ENCODE measurements at regions not wholly inside any gene's neighbourhood (a gene's known extent, or its start where the extent isn't known, plus 50 kb on each side); places are given as distances from the start of the nearest gene placed in this dataset.

DNA sequence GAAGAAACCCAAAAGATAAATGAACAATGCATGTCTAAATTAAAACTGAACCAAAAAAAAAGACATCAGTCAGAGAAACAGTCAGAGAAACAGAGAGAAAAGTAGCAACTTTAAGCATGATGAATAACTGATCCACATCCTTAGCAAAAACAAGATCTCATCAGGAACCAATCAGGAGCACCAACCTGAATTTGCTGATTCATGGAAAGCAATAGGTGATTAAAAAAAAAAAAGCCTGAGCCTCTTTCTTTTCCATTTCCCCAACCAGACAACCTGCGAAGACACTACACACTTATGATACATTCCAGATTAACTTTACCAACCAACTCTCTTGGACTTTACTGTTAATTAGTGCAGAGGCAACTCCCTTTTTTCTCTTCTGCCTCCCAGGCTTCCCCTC, 112.7 kb upstream of the TAS2R1 start:
- H3K27me3 ChIP-seq (ENCODE audit: control insufficient read depth in 4 of 4, insufficient read depth in 4 of 4, low read length in 3 of 4) = peaks cover 0 to 4% (median 0%) of the 10 kb centered on the region in 4 donors
- no peak overlapping the region for H3K4me3 ChIP-seq (ENCODE audit: low read depth in 1 of 3, low read length in 3 of 3)
- H3K9me3 ChIP-seq (ENCODE audit: control insufficient read depth in 4 of 4, low read length in 3 of 4) = peaks cover 0 to 4% (median 0%) of the 10 kb centered on the region in 4 donors
- no peak for DNase-seq (ENCODE audit: low spot score)
- TF ChIP-seq HNF4A (conservative IDR thresholded peaks at IDR 0.05) (no peak), YY1 (IDR thresholded peaks at IDR 0.05) (no peak), FOXA2 (IDR thresholded peaks at IDR 0.05) (no peak), FOXA1 (IDR thresholded peaks at IDR 0.05) (no peak), NR2F2 (IDR thresholded peaks at IDR 0.05) (no peak), JUND (IDR thresholded peaks at IDR 0.05) (no peak), RAD21 (IDR thresholded peaks at IDR 0.05) (no peak), RXRA (IDR thresholded peaks at IDR 0.05) (no peak)
- TF ChIP-seq, protein P1, sequence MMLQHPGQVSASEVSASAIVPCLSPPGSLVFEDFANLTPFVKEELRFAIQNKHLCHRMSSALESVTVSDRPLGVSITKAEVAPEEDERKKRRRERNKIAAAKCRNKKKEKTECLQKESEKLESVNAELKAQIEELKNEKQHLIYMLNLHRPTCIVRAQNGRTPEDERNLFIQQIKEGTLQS (IDR thresholded peaks at IDR 0.05) = no peak
- TF ChIP-seq, protein P2, sequence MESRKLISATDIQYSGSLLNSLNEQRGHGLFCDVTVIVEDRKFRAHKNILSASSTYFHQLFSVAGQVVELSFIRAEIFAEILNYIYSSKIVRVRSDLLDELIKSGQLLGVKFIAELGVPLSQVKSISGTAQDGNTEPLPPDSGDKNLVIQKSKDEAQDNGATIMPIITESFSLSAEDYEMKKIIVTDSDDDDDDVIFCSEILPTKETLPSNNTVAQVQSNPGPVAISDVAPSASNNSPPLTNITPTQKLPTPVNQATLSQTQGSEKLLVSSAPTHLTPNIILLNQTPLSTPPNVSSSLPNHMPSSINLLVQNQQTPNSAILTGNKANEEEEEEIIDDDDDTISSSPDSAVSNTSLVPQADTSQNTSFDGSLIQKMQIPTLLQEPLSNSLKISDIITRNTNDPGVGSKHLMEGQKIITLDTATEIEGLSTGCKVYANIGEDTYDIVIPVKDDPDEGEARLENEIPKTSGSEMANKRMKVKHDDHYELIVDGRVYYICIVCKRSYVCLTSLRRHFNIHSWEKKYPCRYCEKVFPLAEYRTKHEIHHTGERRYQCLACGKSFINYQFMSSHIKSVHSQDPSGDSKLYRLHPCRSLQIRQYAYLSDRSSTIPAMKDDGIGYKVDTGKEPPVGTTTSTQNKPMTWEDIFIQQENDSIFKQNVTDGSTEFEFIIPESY (IDR thresholded peaks at IDR 0.05) = no peak
- no peaks in the 10 kb centered on the region for H3K36me3 ChIP-seq (ENCODE audit: control insufficient read depth in 4 of 4, insufficient read depth in 3 of 4, low read depth in 1 of 4, low read length in 3 of 4)
- no peak overlapping the region for H3K27ac ChIP-seq (ENCODE audit: low read depth in 1 of 2, low read length in 2 of 2)
- no peaks in the 10 kb centered on the region for H3K4me1 ChIP-seq (ENCODE audit: control insufficient read depth in 4 of 4, insufficient read depth in 4 of 4, low read length in 3 of 4)
- WGBS = 88% methylated on average over 1 of the region's 1 CpG
- no peak overlapping the region for H3K9ac ChIP-seq (ENCODE audit: low read depth in 1 of 2, low read length in 2 of 2)

DNA sequence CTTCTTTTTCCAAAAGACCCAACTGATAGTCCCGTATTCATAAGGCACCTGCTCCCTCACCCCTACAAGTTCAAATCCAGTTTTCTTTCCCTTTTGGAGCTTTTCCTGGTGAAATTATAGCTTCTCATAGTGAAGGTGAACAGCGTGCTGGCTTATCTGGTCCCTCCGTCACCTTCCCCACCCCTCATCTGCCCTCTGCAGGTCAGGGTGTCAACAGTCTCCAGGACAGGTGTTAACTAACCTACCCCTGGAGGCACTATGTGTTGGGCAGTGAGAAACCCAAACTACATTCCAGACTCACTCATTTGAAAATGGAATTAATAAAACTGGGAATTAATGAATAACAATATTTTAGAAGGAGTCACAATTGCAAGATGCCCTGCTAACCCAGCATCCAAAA, 109.0 kb upstream of the TAS2R1 start:
- Histone ChIP-seq H3K36me3 (ENCODE audit: control insufficient read depth in 4 of 4, insufficient read depth in 3 of 4, low read depth in 1 of 4, low read length in 3 of 4) (no peaks in the 10 kb centered on the region), H3K9me3 (ENCODE audit: control insufficient read depth in 4 of 4, low read length in 3 of 4) (no peaks in the 10 kb centered on the region), H3K9ac (ENCODE audit: low read depth in 1 of 2, low read length in 2 of 2) (no peak overlapping the region), H3K4me3 (ENCODE audit: low read depth in 1 of 3, low read length in 3 of 3) (no peak overlapping the region), H3K4me1 (ENCODE audit: control insufficient read depth in 4 of 4, insufficient read depth in 4 of 4, low read length in 3 of 4) (no peaks in the 10 kb centered on the region), H3K27ac (ENCODE audit: low read depth in 1 of 2, low read length in 2 of 2) (no peak overlapping the region), H3K27me3 (ENCODE audit: control insufficient read depth in 4 of 4, insufficient read depth in 4 of 4, low read length in 3 of 4) (peaks cover 0 to 4% (median 0%) of the 10 kb centered on the region in 4 donors)
- TF ChIP-seq TAF1 (conservative IDR thresholded peaks at IDR 0.05) (no peak), HNF4A (conservative IDR thresholded peaks at IDR 0.05) (no peak), FOXA1 (IDR thresholded peaks at IDR 0.05) (no peak)
- TF ChIP-seq, protein P1 (IDR thresholded peaks at IDR 0.05) = no peak
- TF ChIP-seq, protein P3, sequence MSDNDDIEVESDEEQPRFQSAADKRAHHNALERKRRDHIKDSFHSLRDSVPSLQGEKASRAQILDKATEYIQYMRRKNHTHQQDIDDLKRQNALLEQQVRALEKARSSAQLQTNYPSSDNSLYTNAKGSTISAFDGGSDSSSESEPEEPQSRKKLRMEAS (IDR thresholded peaks at IDR 0.05) = no peak
- TF ChIP-seq, protein P2 (IDR thresholded peaks at IDR 0.05) = no peak
- 63% methylated on average over 3 of the region's 3 CpGs for WGBS
- no peak for DNase-seq (ENCODE audit: low spot score)

DNA sequence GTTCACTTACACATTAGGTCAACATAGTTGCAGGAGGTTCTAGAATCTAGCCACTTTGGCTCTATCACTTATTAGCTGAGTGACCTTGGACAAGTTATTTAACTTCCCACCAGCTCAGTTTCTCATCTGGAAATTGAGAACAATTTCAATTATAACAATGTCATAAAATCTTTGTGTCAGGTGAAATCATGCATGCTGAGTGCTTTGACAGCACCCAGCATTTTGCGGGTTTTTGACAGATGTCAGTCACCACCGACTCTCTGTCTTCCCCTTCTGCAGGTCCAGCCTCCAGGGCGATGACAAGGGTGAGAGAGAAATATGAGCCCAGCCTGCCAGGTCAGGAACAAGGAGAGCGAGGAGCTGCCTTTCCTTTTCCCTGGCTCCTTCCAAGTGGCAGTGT, 107.1 kb upstream of the TAS2R1 start:
- DNase-seq (ENCODE audit: low spot score) = no peak
- Histone ChIP-seq H3K27me3 (ENCODE audit: control insufficient read depth in 4 of 4, insufficient read depth in 4 of 4, low read length in 3 of 4) (peaks cover 0 to 4% (median 0%) of the 10 kb centered on the region in 4 donors), H3K27ac (ENCODE audit: low read depth in 1 of 2, low read length in 2 of 2) (no peak overlapping the region), H3K9me3 (ENCODE audit: control insufficient read depth in 4 of 4, low read length in 3 of 4) (no peaks in the 10 kb centered on the region), H3K36me3 (ENCODE audit: control insufficient read depth in 4 of 4, insufficient read depth in 3 of 4, low read depth in 1 of 4, low read length in 3 of 4) (no peaks in the 10 kb centered on the region), H3K4me1 (ENCODE audit: control insufficient read depth in 4 of 4, insufficient read depth in 4 of 4, low read length in 3 of 4) (no peaks in the 10 kb centered on the region), H3K4me3 (ENCODE audit: low read depth in 1 of 3, low read length in 3 of 3) (no peak overlapping the region), H3K9ac (ENCODE audit: low read depth in 1 of 2, low read length in 2 of 2) (no peak overlapping the region)
- WGBS = 82% methylated on average over 4 of the region's 4 CpGs
- TF ChIP-seq FOXA1 (IDR thresholded peaks at IDR 0.05) (no peak), RAD21 (IDR thresholded peaks at IDR 0.05) (no peak), HNF4A (conservative IDR thresholded peaks at IDR 0.05) (no peak), FOXA2 (IDR thresholded peaks at IDR 0.05) (no peak), TAF1 (conservative IDR thresholded peaks at IDR 0.05) (no peak), EGR1 (IDR thresholded peaks at IDR 0.05; ENCODE audit: low read depth in 2 of 2) (no peak), NR2F2 (IDR thresholded peaks at IDR 0.05) (no peak), HNF4G (IDR thresholded peaks at IDR 0.05) (no peak)
- TF ChIP-seq, protein P4, sequence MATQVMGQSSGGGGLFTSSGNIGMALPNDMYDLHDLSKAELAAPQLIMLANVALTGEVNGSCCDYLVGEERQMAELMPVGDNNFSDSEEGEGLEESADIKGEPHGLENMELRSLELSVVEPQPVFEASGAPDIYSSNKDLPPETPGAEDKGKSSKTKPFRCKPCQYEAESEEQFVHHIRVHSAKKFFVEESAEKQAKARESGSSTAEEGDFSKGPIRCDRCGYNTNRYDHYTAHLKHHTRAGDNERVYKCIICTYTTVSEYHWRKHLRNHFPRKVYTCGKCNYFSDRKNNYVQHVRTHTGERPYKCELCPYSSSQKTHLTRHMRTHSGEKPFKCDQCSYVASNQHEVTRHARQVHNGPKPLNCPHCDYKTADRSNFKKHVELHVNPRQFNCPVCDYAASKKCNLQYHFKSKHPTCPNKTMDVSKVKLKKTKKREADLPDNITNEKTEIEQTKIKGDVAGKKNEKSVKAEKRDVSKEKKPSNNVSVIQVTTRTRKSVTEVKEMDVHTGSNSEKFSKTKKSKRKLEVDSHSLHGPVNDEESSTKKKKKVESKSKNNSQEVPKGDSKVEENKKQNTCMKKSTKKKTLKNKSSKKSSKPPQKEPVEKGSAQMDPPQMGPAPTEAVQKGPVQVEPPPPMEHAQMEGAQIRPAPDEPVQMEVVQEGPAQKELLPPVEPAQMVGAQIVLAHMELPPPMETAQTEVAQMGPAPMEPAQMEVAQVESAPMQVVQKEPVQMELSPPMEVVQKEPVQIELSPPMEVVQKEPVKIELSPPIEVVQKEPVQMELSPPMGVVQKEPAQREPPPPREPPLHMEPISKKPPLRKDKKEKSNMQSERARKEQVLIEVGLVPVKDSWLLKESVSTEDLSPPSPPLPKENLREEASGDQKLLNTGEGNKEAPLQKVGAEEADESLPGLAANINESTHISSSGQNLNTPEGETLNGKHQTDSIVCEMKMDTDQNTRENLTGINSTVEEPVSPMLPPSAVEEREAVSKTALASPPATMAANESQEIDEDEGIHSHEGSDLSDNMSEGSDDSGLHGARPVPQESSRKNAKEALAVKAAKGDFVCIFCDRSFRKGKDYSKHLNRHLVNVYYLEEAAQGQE (IDR thresholded peaks at IDR 0.05) = no peak
- TF ChIP-seq, protein P1 (IDR thresholded peaks at IDR 0.05) = no peak
- TF ChIP-seq, protein P5, sequence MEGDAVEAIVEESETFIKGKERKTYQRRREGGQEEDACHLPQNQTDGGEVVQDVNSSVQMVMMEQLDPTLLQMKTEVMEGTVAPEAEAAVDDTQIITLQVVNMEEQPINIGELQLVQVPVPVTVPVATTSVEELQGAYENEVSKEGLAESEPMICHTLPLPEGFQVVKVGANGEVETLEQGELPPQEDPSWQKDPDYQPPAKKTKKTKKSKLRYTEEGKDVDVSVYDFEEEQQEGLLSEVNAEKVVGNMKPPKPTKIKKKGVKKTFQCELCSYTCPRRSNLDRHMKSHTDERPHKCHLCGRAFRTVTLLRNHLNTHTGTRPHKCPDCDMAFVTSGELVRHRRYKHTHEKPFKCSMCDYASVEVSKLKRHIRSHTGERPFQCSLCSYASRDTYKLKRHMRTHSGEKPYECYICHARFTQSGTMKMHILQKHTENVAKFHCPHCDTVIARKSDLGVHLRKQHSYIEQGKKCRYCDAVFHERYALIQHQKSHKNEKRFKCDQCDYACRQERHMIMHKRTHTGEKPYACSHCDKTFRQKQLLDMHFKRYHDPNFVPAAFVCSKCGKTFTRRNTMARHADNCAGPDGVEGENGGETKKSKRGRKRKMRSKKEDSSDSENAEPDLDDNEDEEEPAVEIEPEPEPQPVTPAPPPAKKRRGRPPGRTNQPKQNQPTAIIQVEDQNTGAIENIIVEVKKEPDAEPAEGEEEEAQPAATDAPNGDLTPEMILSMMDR (IDR thresholded peaks at IDR 0.05; ENCODE audit: low read depth, low read length, missing input control) = no peak
